ENCODE measurements at regions not wholly inside any gene's neighbourhood (a gene's known extent, or its start where the extent isn't known, plus 50 kb on each side); places are given as distances from the start of the nearest gene placed in this dataset.

DNA sequence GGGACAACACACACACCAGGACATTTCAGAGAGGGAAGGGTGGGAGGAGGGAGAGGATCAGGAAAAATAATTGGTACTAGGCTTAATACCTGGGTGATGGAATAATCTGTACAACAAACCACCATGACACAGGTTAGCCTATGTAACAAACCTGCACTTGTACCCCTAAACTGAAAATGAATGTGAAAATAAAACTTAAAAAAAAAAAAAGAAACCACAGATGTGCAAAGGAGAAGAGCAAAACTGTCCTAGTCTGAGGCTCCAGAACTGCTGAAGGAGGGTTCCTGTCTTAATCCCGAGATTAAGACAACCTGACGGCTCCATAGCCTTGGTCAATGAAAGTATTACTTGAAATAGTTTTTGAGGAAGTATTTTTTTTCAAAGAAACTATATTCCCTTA is 423.0 kb downstream of the NEBL start:
- DNase-seq (no peak), ATAC-seq (no peak)
- Histone ChIP-seq H3K4me3 (no peak overlapping the region), H3K9me3 (no peaks in the 10 kb centered on the region), H3K27me3 (no peaks in the 10 kb centered on the region), H3K4me1 (no peaks in the 10 kb centered on the region), H3K27ac (no peak overlapping the region), H3K36me3 (replicated peaks in 1 of 2; ENCODE audit: insufficient read depth in 1 of 2, low read depth in 2 of 2) (no peaks in the 10 kb centered on the region)
- intact Hi-C loops (cut with DNase I), result no loop called here
- TF ChIP-seq, protein P1, sequence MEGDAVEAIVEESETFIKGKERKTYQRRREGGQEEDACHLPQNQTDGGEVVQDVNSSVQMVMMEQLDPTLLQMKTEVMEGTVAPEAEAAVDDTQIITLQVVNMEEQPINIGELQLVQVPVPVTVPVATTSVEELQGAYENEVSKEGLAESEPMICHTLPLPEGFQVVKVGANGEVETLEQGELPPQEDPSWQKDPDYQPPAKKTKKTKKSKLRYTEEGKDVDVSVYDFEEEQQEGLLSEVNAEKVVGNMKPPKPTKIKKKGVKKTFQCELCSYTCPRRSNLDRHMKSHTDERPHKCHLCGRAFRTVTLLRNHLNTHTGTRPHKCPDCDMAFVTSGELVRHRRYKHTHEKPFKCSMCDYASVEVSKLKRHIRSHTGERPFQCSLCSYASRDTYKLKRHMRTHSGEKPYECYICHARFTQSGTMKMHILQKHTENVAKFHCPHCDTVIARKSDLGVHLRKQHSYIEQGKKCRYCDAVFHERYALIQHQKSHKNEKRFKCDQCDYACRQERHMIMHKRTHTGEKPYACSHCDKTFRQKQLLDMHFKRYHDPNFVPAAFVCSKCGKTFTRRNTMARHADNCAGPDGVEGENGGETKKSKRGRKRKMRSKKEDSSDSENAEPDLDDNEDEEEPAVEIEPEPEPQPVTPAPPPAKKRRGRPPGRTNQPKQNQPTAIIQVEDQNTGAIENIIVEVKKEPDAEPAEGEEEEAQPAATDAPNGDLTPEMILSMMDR (IDR thresholded peaks at IDR 0.05), result no peak
- no peak for TF ChIP-seq POLR2A (IDR thresholded peaks at IDR 0.05)
- WGBS, 2 donors, result 52 to 68% methylated on average over 2 of the region's 2 CpGs

DNA sequence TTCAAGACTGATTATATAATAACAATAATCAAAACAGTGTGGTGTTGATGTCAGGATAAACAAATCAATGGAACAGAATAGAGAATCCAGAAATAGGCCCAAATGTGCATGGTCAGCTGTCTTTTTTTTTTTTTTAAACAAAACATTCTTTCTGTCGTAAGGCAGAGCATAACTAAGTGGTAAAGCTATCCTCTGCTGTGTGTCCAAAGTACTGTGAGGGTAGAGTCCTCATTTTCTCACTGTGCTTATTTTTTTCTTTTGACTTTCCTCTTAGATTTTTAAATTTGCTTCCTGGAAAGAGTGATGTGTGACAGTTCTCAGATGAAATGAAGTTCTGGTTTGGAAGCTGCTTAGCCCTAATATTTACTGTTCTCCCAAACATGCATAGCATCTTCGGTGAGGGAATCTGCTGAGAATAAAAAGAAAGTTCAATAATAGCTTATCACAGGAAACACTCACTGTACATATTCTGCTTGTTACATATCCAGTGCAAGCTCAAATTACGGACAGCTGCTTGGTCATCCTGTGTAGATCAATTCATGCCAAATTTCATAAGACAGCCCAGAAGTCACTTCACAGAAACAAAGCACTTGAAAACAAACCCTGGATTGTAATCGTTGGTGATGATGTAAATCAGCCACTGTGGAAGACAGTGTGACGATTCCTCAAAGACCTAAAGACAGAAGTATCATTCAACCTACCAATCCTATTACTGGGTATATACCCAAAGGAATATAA is 423.9 kb downstream of the NEBL start:
- TF ChIP-seq, protein P1 (IDR thresholded peaks at IDR 0.05), result no peak
- TF ChIP-seq POLR2A (IDR thresholded peaks at IDR 0.05), result no peak
- Histone ChIP-seq H3K9me3 (no peaks in the 10 kb centered on the region), H3K27me3 (no peaks in the 10 kb centered on the region), H3K27ac (no peak overlapping the region), H3K36me3 (replicated peaks in 1 of 2; ENCODE audit: insufficient read depth in 1 of 2, low read depth in 2 of 2) (no peaks in the 10 kb centered on the region), H3K4me3 (no peak overlapping the region), H3K4me1 (no peaks in the 10 kb centered on the region)
- DNase-seq (no peak), ATAC-seq (no peak)
- intact Hi-C loops (cut with DNase I), result no loop called here
- WGBS, 2 donors, result 46 to 61% methylated on average over 5 of the region's 5 CpGs

DNA sequence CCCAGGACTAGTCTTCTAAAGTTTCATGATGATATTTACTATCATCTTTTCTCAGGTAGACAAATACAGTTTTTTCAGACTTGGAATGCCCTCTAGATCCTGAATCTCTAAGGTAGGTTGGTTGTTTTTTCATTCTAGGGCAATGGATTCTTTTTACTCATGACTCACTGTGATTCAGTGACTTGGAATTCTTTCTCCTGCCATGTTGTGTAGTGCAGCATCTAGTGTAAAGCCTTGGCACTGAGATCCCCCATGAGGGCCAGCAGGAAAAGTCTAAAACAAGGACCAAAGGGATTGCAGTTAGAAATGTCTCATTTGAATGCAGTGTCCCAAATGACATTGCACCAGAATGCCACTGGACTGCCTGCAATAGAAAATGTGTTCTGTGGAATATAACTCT is 430.4 kb downstream of the NEBL start:
- TF ChIP-seq POLR2A (IDR thresholded peaks at IDR 0.05), result no peak
- TF ChIP-seq, protein P1 (IDR thresholded peaks at IDR 0.05), result no peak
- no peak overlapping the region for H3K4me3 ChIP-seq
- intact Hi-C loops (cut with DNase I), result no loop called here
- DNase-seq, result no peak
- H3K4me1 ChIP-seq, result no peaks in the 10 kb centered on the region
- H3K36me3 ChIP-seq (replicated peaks in 1 of 2; ENCODE audit: insufficient read depth in 1 of 2, low read depth in 2 of 2), result no peaks in the 10 kb centered on the region
- ATAC-seq, result no peak
- H3K27ac ChIP-seq, result no peak overlapping the region
- H3K27me3 ChIP-seq, result no peaks in the 10 kb centered on the region
- peaks cover 0 to 5% (median 0%) of the 10 kb centered on the region in 3 donors for H3K9me3 ChIP-seq

DNA sequence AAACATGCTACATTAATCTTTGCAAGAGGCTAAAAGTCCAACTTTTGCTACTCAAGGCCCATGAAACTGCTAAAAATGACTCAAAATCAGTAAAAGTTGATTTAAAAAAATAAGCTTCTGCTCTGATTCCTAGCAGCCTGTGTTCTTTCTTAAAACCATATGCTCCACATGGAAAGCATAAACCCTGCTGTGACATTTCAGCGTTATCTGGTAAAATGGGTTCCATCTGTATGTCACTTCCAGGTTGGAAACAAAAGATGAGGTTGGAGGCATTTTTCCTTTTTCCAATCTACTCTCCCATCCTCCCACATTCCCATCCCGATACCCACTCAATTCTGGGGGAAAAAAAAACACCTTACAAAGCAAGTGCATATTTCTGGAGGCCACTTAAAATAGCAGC is 439.5 kb downstream of the NEBL start:
- WGBS, 2 donors, result 58 to 80% methylated on average over 2 of the region's 2 CpGs
- DNase-seq, result no peak
- intact Hi-C loops (cut with DNase I), result no loop called here
- ATAC-seq, result no peak
- H3K9me3 ChIP-seq, result no peaks in the 10 kb centered on the region
- no peaks in the 10 kb centered on the region for H3K36me3 ChIP-seq (replicated peaks in 1 of 2; ENCODE audit: insufficient read depth in 1 of 2, low read depth in 2 of 2)
- no peak overlapping the region for H3K4me3 ChIP-seq
- TF ChIP-seq, protein P1 (IDR thresholded peaks at IDR 0.05), result no peak
- TF ChIP-seq POLR2A (IDR thresholded peaks at IDR 0.05), result no peak
- H3K27me3 ChIP-seq, result no peaks in the 10 kb centered on the region
- no peak overlapping the region for H3K27ac ChIP-seq
- no peaks in the 10 kb centered on the region for H3K4me1 ChIP-seq

DNA sequence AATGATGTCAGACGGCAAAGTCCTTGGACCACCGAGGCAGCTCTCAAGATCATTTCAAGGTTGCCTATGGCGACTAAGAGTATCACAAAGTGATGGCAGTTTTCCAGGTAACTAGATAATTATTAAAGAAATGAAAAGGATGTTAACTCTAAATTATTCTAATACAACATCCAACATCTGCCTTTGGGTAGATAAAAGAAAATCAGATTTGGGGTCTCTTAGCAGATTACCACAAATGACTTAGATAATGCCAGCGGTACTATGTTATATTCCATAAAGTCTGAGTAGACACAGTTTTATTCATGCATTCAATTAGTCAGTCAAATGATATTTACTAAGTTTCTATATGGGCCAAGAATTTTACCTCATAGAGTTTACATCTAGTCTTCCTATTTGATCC is 441.3 kb downstream of the NEBL start:
- no peaks in the 10 kb centered on the region for H3K9me3 ChIP-seq
- no peaks in the 10 kb centered on the region for H3K36me3 ChIP-seq (replicated peaks in 1 of 2; ENCODE audit: insufficient read depth in 1 of 2, low read depth in 2 of 2)
- no peaks in the 10 kb centered on the region for H3K27me3 ChIP-seq
- DNase-seq, result no peak
- intact Hi-C loops (cut with DNase I), result no loop called here
- WGBS, 2 donors, result 47 to 56% methylated on average over 4 of the region's 4 CpGs
- no peak for ATAC-seq
- H3K27ac ChIP-seq, result no peak overlapping the region
- TF ChIP-seq, protein P1 (IDR thresholded peaks at IDR 0.05), result no peak
- no peak for TF ChIP-seq POLR2A (IDR thresholded peaks at IDR 0.05)
- H3K4me3 ChIP-seq, result no peak overlapping the region
- no peaks in the 10 kb centered on the region for H3K4me1 ChIP-seq

Data from body of pancreas (tissue), 4 donors.